Adipocyte (in vitro differentiated cells): ENCODE measurements at regions not wholly inside any gene's neighbourhood (a gene's known extent, or its start where the extent isn't known, plus 50 kb on each side); places are given as distances from the start of the nearest gene placed in this dataset.

Experiments used
- DNase-seq: peaks from one replicate; pipeline ENCODE4 v3.0.0-alpha.2; 2015; ENCODE audit warnings: low read depth
- H3K27me3 ChIP-seq: replicated peaks from 2 replicates; pipeline ENCODE4 v1.7.0; 2013; ENCODE audit warnings: mild to moderate bottlenecking, low read length, moderate library complexity; ENCODE audit not compliant: control insufficient read depth, insufficient read depth
- H3K36me3 ChIP-seq: 2 replicates; pipeline ENCODE4 v1.7.0; 2013; ENCODE audit warnings: low read length, mild to moderate bottlenecking, moderate library complexity; ENCODE audit not compliant: control insufficient read depth, insufficient read depth, severe bottlenecking
- H3K4me1 ChIP-seq: 2 replicates; pipeline ENCODE4 v1.7.0; 2013; ENCODE audit warnings: mild to moderate bottlenecking, low read length, moderate library complexity; ENCODE audit not compliant: control insufficient read depth, insufficient read depth
- H3K4me3 ChIP-seq: 2 replicates; pipeline ENCODE4 v1.7.0; 2013; ENCODE audit warnings: mild to moderate bottlenecking, low read length, moderate library complexity
- H3K9ac ChIP-seq: 2 replicates; pipeline ENCODE4 v1.7.0; 2013; ENCODE audit warnings: mild to moderate bottlenecking, low read length, moderate library complexity
- H3K9me3 ChIP-seq: 2 replicates; pipeline ENCODE4 v1.7.0; 2013; ENCODE audit warnings: mild to moderate bottlenecking, low read length, moderate library complexity; ENCODE audit not compliant: control insufficient read depth

GRCh38 chr3:22361521-22361920 is 610.5 kb upstream of the ZNF385D start:
- Histone ChIP-seq H3K4me1 (peaks cover 14% of the 10 kb centered on the region), H3K4me3 (peak overlapping the region; percentile 72), H3K27me3 (no peaks in the 10 kb centered on the region), H3K9me3 (no peaks in the 10 kb centered on the region), H3K9ac (peak overlapping the region; percentile 58), H3K36me3 (no peaks in the 10 kb centered on the region)
- no peak for DNase-seq

DNA sequence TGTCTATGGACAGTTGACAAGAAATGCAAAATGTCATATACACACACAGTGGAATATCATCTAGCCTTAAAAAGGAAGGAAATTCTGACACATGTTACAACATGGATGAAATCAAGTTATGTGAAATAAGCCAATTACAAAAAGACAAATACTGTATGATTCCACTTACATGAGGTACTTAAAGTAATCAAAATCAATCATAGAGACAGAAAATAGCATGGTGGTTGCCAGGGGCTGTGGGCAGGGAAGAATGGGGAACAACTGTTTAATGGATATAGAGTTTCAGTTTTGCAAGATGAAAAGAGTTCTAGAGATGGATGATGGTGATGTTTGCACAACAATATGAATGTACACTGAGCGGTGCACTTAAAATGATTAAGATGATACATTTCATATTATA is 613.8 kb upstream of the ZNF385D start:
- Histone ChIP-seq H3K4me3 (no peak overlapping the region), H3K4me1 (peaks cover 14% of the 10 kb centered on the region), H3K27me3 (peaks cover under 1% of the 10 kb centered on the region), H3K36me3 (no peaks in the 10 kb centered on the region), H3K9me3 (no peaks in the 10 kb centered on the region), H3K9ac (no peak overlapping the region)
- DNase-seq: no peak

DNA sequence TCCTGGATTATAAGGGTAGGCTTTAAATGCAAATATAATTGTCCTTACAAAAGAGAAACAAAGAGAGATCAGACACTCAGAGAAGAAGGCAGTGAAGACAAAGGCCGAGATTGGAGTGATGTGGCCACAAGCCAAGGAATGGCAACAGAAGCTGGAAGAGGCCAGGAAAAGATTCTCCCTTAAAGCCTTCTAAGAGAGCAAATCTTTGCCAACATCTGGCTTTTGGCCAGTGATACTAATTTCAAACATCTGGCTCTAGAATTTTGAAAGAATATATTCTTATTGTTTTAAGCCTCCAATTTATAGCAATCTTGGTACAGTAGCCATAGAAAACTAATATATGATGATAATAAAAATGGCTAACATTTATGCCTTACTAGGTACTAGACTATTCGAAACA is 615.8 kb upstream of the ZNF385D start:
- no peaks in the 10 kb centered on the region for H3K36me3 ChIP-seq
- no peak overlapping the region for H3K4me3 ChIP-seq
- H3K4me1 ChIP-seq: peaks cover 8% of the 10 kb centered on the region
- no peak for DNase-seq
- peaks cover 20% of the 10 kb centered on the region for H3K27me3 ChIP-seq
- H3K9me3 ChIP-seq: no peaks in the 10 kb centered on the region
- no peak overlapping the region for H3K9ac ChIP-seq

DNA sequence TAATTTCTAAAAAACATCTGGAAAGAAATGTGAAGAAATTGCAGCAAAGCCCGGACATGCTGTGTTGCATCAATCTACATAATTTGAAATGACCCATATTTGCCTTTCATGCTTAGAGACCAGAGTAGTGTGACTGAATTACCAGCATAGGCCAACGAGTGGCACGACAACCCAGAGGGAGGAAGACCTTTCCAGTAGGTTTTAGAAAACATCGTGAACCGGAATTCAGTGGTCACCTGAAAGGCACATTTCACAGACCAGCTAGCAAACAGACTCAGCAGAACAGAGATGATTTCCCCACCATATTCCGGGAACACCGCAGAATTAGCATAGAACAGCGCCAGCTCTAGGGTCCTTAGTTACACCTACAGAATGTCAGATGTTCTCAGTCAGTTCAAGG is 620.0 kb upstream of the ZNF385D start:
- Histone ChIP-seq H3K36me3 (no peaks in the 10 kb centered on the region), H3K4me3 (no peak overlapping the region), H3K9me3 (no peaks in the 10 kb centered on the region), H3K9ac (no peak overlapping the region), H3K4me1 (peaks cover 17% of the 10 kb centered on the region), H3K27me3 (peaks cover 52% of the 10 kb centered on the region)
- no peak for DNase-seq

DNA sequence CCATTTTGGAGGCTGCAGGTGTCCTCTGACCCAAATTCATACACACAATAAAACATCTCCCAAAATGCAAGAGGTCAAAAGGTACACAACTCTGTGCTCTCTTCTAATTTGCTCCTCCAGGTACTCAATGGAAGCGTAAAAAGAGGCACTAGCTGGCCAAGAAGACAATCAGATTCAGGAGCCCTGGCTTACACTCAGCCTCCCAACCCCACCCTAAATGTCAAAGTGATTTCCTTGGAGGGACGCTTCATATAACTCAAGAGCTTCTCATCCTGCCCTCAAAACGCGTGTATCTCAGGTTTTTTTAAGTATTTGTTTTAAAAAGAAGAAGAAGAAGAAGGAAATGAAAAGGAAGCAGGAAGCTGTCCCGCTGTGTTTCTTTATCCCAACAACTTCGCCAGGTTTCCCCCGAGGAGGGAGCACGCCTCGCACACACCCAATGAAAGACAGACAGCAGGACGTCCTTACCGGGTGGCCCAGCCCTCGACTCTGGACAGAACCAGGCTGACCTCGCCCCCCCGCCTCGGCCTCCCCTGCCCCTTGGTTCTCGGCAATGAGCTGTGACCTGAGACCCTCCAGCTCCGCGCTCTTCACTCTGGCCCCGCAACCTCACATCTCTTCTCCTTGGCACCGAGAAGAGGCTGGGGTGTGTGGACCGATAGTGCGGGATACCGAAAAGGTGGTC is 620.7 kb upstream of the ZNF385D start:
- Histone ChIP-seq H3K9ac (no peak overlapping the region), H3K4me3 (peak overlapping the region; percentile 67), H3K4me1 (peaks cover 17% of the 10 kb centered on the region), H3K27me3 (peaks cover 52% of the 10 kb centered on the region), H3K9me3 (no peaks in the 10 kb centered on the region), H3K36me3 (no peaks in the 10 kb centered on the region)
- DNase-seq: no peak

- peak overlapping the region; percentile 67 for H3K4me3 ChIP-seq
- H3K9ac ChIP-seq: no peak overlapping the region
- H3K36me3 ChIP-seq: no peaks in the 10 kb centered on the region
- no peaks in the 10 kb centered on the region for H3K9me3 ChIP-seq
- peak; percentile 9 for DNase-seq
- peaks cover 52% of the 10 kb centered on the region for H3K27me3 ChIP-seq
- H3K4me1 ChIP-seq: peaks cover 17% of the 10 kb centered on the region
Observed at GRCh38 chr3:22372292-22373062, 621.5 kb upstream of the ZNF385D start.

DNA sequence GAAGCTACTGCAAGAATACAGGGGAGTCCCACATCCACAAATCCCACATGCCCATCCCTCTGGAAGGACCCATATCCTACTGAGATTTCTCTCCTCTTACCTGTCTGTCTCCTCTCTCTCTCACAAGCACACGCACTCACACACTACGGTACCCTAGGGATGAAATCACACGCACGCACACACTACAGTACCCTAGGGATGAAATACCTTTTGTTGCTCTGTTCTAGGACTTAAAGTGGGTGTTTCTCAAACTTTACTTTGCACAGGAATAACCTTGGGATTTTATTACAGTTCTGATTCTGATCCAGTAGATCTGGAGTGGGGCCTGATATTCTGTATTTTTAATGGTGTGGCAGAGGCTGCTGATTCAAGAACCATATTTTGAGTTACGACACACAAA is 622.2 kb upstream of the ZNF385D start:
- Histone ChIP-seq H3K27me3 (peaks cover 52% of the 10 kb centered on the region), H3K9me3 (no peaks in the 10 kb centered on the region), H3K4me1 (peaks cover 21% of the 10 kb centered on the region), H3K4me3 (no peak overlapping the region), H3K9ac (no peak overlapping the region), H3K36me3 (no peaks in the 10 kb centered on the region)
- DNase-seq: no peak

- Histone ChIP-seq H3K36me3 (no peaks in the 10 kb centered on the region), H3K27me3 (peaks cover 52% of the 10 kb centered on the region), H3K4me1 (peaks cover 21% of the 10 kb centered on the region), H3K4me3 (no peak overlapping the region), H3K9me3 (no peaks in the 10 kb centered on the region), H3K9ac (no peak overlapping the region)
- no peak for DNase-seq
Observed at GRCh38 chr3:22373827-22374226, 622.8 kb upstream of the ZNF385D start.

- peaks cover 8% of the 10 kb centered on the region for H3K4me1 ChIP-seq
- peak; percentile 8 for DNase-seq
- peaks cover 35% of the 10 kb centered on the region for H3K27me3 ChIP-seq
- H3K9me3 ChIP-seq: no peaks in the 10 kb centered on the region
- no peaks in the 10 kb centered on the region for H3K36me3 ChIP-seq
- H3K9ac ChIP-seq: no peak overlapping the region
- no peak overlapping the region for H3K4me3 ChIP-seq
Observed at GRCh38 chr3:22377421-22377820, 626.4 kb upstream of the ZNF385D start.

DNA sequence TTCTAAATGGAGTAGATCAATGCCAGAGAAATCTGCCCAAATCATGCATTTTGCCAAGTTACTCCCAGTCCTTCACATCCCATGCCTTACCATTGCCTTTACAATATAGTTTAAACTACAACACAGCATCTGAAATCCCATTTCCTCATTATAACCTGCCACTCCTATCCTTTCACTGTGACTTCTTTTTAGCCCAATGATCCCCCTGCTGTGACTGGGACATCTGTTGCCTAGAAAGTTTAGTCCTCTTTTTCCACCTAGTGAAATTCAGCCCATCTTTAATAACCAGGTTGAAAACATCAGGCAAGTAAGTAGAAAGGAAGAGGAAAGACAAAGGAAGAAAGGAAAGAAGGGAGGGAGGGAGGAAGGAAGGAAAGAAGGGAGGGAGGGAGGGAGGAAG is 627.9 kb upstream of the ZNF385D start:
- Histone ChIP-seq H3K36me3 (no peaks in the 10 kb centered on the region), H3K4me3 (no peak overlapping the region), H3K9ac (no peak overlapping the region), H3K9me3 (no peaks in the 10 kb centered on the region), H3K27me3 (peaks cover 21% of the 10 kb centered on the region), H3K4me1 (peaks cover 4% of the 10 kb centered on the region)
- no peak for DNase-seq

GRCh38 chr3:22380253-22380652 is 629.2 kb upstream of the ZNF385D start:
- Histone ChIP-seq H3K4me1 (peaks cover 4% of the 10 kb centered on the region), H3K4me3 (no peak overlapping the region)
- no peak for DNase-seq

More at GRCh38 chr3:22380253-22380652, 629.2 kb upstream of the ZNF385D start:
- Histone ChIP-seq H3K9ac (no peak overlapping the region), H3K9me3 (no peaks in the 10 kb centered on the region), H3K27me3 (peaks cover 9% of the 10 kb centered on the region), H3K36me3 (no peaks in the 10 kb centered on the region)
